ENCODE measurements at regions not wholly inside any gene's neighbourhood (a gene's known extent, or its start where the extent isn't known, plus 50 kb on each side); places are given as distances from the start of the nearest gene placed in this dataset.

DNA sequence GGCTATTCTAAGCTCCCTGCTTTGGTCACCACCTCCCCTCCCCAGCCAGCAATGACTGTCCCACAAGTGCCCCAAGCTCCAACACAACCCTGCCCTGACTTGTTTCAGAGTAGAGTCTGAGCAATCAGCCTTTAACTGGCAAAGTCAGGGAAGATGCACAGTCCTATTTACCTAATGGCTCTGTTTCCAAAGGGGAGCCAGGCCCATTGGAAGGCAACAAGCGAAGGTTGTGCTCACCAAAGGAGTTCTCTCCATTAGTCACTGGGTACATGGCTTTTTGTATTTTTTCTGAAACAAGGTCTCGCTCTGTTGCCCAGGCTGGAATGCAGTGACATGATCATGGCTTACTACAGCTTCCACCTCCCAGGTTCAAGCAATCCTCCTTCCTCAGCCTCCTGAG, 267.1 kb upstream of the CRY1 start:
- TF ChIP-seq, protein P1, sequence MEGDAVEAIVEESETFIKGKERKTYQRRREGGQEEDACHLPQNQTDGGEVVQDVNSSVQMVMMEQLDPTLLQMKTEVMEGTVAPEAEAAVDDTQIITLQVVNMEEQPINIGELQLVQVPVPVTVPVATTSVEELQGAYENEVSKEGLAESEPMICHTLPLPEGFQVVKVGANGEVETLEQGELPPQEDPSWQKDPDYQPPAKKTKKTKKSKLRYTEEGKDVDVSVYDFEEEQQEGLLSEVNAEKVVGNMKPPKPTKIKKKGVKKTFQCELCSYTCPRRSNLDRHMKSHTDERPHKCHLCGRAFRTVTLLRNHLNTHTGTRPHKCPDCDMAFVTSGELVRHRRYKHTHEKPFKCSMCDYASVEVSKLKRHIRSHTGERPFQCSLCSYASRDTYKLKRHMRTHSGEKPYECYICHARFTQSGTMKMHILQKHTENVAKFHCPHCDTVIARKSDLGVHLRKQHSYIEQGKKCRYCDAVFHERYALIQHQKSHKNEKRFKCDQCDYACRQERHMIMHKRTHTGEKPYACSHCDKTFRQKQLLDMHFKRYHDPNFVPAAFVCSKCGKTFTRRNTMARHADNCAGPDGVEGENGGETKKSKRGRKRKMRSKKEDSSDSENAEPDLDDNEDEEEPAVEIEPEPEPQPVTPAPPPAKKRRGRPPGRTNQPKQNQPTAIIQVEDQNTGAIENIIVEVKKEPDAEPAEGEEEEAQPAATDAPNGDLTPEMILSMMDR (tag by site-specific recombination; IDR thresholded peaks at IDR 0.05): no peak
- TF ChIP-seq, protein P2, sequence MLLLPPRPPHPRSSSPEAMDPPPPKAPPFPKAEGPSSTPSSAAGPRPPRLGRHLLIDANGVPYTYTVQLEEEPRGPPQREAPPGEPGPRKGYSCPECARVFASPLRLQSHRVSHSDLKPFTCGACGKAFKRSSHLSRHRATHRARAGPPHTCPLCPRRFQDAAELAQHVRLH (tag by site-specific recombination; IDR thresholded peaks at IDR 0.05): no peak
- TF ChIP-seq, protein P3, sequence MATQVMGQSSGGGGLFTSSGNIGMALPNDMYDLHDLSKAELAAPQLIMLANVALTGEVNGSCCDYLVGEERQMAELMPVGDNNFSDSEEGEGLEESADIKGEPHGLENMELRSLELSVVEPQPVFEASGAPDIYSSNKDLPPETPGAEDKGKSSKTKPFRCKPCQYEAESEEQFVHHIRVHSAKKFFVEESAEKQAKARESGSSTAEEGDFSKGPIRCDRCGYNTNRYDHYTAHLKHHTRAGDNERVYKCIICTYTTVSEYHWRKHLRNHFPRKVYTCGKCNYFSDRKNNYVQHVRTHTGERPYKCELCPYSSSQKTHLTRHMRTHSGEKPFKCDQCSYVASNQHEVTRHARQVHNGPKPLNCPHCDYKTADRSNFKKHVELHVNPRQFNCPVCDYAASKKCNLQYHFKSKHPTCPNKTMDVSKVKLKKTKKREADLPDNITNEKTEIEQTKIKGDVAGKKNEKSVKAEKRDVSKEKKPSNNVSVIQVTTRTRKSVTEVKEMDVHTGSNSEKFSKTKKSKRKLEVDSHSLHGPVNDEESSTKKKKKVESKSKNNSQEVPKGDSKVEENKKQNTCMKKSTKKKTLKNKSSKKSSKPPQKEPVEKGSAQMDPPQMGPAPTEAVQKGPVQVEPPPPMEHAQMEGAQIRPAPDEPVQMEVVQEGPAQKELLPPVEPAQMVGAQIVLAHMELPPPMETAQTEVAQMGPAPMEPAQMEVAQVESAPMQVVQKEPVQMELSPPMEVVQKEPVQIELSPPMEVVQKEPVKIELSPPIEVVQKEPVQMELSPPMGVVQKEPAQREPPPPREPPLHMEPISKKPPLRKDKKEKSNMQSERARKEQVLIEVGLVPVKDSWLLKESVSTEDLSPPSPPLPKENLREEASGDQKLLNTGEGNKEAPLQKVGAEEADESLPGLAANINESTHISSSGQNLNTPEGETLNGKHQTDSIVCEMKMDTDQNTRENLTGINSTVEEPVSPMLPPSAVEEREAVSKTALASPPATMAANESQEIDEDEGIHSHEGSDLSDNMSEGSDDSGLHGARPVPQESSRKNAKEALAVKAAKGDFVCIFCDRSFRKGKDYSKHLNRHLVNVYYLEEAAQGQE (tag by site-specific recombination; IDR thresholded peaks at IDR 0.05): no peak
- TF ChIP-seq YY1 (tag by site-specific recombination; IDR thresholded peaks at IDR 0.05): no peak
- TF ChIP-seq, protein P4, sequence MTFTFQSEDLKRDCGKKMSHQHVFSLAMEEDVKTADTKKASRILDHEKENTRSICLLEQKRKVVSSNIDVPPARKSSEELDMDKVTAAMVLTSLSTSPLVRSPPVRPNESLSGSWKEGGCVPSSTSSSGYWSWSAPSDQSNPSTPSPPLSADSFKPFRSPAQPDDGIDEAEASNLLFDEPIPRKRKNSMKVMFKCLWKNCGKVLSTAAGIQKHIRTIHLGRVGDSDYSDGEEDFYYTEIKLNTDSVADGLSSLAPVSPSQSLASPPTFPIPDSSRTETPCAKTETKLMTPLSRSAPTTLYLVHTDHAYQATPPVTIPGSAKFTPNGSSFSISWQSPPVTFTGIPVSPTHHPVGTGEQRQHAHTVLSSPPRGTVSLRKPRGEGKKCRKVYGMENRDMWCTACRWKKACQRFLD (tag by site-specific recombination; IDR thresholded peaks at IDR 0.05): no peak
- TF ChIP-seq, protein P5, sequence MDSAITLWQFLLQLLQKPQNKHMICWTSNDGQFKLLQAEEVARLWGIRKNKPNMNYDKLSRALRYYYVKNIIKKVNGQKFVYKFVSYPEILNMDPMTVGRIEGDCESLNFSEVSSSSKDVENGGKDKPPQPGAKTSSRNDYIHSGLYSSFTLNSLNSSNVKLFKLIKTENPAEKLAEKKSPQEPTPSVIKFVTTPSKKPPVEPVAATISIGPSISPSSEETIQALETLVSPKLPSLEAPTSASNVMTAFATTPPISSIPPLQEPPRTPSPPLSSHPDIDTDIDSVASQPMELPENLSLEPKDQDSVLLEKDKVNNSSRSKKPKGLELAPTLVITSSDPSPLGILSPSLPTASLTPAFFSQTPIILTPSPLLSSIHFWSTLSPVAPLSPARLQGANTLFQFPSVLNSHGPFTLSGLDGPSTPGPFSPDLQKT (IDR thresholded peaks at IDR 0.05; ENCODE audit: borderline replicate concordance, low read depth, low read length): no peak
- no peak for TF ChIP-seq REPIN1 (tag by site-specific recombination; IDR thresholded peaks at IDR 0.05; ENCODE audit: low read depth)
- TF ChIP-seq, protein P6, sequence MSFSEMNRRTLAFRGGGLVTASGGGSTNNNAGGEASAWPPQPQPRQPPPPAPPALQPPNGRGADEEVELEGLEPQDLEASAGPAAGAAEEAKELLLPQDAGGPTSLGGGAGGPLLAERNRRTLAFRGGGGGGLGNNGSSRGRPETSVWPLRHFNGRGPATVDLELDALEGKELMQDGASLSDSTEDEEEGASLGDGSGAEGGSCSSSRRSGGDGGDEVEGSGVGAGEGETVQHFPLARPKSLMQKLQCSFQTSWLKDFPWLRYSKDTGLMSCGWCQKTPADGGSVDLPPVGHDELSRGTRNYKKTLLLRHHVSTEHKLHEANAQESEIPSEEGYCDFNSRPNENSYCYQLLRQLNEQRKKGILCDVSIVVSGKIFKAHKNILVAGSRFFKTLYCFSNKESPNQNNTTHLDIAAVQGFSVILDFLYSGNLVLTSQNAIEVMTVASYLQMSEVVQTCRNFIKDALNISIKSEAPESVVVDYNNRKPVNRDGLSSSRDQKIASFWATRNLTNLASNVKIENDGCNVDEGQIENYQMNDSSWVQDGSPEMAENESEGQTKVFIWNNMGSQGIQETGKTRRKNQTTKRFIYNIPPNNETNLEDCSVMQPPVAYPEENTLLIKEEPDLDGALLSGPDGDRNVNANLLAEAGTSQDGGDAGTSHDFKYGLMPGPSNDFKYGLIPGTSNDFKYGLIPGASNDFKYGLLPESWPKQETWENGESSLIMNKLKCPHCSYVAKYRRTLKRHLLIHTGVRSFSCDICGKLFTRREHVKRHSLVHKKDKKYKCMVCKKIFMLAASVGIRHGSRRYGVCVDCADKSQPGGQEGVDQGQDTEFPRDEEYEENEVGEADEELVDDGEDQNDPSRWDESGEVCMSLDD (tag by site-specific recombination; IDR thresholded peaks at IDR 0.05): no peak
- TF ChIP-seq ZNF2 (tag by site-specific recombination; IDR thresholded peaks at IDR 0.05): no peak
- TF ChIP-seq, protein P7, sequence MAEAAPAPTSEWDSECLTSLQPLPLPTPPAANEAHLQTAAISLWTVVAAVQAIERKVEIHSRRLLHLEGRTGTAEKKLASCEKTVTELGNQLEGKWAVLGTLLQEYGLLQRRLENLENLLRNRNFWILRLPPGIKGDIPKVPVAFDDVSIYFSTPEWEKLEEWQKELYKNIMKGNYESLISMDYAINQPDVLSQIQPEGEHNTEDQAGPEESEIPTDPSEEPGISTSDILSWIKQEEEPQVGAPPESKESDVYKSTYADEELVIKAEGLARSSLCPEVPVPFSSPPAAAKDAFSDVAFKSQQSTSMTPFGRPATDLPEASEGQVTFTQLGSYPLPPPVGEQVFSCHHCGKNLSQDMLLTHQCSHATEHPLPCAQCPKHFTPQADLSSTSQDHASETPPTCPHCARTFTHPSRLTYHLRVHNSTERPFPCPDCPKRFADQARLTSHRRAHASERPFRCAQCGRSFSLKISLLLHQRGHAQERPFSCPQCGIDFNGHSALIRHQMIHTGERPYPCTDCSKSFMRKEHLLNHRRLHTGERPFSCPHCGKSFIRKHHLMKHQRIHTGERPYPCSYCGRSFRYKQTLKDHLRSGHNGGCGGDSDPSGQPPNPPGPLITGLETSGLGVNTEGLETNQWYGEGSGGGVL (tag by site-specific recombination; IDR thresholded peaks at IDR 0.05): no peak
- no peak for TF ChIP-seq ZNF530 (tag by site-specific recombination; IDR thresholded peaks at IDR 0.05; ENCODE audit: low read depth)
- no peak for TF ChIP-seq ZNF324 (tag by site-specific recombination; IDR thresholded peaks at IDR 0.05)
